Mucosa of gallbladder (tissue), 1 donor: ENCODE measurements at regions not wholly inside any gene's neighbourhood (a gene's known extent, or its start where the extent isn't known, plus 50 kb on each side); places are given as distances from the start of the nearest gene placed in this dataset.

Experiments used
- DNase-seq: peaks from one replicate; pipeline ENCODE4 v3.0.0-alpha.2; 2020; ENCODE audit warnings: low spot score
- donor health status: DM: no; HTN: no; CAD: no.

DNA sequence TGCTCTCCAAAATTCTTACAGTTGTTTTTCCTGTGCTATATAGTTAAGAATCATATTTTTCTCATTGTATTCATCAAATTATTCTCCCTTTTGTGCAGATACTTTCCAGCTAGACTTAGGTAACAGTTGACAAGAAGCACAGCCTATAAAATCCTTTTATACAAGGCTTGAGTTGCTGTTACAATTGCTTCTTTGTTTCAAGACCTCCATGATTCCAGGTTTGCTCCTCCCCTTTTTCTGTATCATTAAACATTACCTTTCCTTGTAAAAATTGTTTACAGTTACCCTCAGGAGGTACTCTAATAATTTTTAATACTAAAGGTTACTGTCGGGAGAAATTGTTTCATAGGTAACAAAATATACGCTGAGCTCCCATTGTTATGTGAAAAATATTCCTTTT lies 192.3 kb upstream of the GRID2 start:
- no peak for DNase-seq

DNA sequence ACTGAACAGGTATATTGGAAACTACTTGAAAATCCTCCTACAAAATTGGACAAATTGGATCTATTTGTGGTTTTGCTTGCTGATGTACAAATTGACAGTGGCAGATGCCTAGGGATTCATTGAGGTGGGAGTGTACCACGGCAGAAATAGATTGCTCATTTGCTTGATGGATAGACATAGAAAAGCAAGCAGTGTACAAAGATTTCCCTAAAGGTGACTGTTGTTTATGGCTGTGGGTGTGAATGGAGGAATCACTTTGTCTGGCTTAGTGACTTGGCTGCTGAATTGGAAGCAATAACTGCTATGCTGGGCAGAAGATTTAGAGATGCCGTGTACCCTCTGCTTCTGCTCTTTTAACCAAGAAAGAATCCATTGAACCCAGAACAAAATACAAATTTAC lies 191.0 kb upstream of the GRID2 start:
- no peak for DNase-seq

DNA sequence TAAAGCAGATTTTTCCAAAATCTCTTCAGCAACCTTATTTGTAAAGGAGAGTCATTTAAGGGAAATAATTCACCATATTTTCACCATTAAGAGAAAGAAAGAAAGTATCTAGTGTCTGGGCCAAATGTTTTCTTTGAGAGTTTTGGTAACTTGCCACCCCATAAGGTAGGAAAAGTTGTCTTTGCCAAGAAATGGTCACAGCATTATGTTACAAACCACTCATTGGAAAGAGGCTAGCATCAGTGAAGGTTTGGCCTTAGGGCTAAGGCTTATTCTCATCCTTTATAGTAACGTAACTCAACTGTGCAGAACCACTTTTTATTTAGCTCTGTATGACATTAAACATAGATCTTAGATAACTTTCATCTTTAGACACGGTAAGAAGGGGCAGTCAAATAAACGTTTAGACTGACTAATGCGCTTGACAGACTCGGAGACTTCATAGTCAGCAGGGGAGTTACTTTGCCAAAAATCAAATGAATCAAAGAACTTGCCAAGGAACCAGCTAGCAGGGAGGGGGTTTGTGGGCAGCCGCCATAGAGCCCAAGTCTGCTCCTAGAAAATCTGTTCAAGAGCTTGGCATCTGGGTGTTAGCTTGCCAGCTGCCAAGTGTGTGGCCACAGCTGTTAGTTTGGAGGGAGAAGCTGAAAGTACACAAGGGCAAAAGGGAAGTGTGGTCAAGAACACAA lies 182.8 kb upstream of the GRID2 start:
- DNase-seq: no peak

DNA sequence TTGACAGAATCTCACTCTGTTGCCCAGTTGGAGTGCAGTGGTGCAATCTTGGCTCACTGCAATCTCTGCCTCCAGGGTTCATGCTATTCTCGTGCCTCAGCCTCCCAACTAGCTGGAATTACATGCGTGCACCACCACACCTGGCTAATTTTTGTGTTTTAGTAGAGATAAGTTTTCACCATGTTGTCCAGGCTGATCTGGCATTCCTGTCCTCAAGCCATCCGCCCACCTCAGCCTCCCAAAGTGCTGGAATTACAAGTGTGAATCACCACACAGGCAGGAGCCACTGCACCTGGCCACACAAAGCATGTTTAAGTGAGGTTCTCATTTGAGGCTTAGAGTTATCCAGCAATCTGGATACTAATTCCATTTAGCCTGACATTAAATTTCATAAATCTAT lies 180.9 kb upstream of the GRID2 start:
- no peak for DNase-seq

DNA sequence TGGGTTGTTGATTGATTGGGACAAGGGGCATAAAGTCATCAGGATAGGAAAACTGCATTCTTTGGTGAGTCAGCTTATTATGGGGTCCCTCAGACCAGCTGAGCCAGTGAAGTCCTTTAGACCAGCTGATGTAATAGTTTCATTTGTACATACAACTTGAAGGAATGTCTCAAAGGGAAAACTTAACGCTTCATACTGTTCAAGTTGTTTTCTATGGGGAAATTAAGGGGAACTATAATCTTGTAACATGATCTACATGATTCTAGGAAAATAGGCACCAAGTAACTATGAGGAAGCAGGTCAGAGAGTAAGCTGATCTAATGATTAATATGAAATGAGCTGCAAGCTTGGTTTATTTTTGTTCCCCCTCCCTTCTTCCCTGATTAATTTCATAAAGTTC lies 175.1 kb upstream of the GRID2 start:
- no peak for DNase-seq

DNA sequence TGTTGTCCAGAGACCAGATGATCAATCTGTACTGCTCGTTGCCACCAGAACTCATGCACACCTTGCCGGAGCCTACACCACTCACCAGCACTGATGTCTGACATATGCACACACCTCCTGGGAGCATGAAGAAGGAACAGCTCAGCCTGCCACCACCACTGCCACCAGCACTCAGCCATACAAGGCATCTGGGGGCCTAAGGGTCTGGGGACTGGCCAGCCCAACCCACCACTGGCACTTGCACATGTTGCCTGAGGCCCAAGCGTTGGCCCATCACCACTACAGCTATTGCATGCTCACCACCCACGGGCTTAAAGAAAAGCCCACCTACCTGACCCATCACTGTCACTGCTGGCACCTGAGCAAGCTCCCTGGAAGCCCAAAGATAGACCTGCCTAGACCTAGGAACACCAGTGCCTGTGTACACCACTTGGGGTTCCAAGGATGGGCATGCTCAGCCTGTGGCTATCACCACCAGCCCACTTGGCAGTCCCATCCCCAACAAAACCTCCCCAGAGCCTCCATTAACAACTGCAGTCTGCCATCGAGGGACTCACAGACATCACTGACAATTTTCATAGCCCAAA lies 174.3 kb upstream of the GRID2 start:
- no peak for DNase-seq

DNA sequence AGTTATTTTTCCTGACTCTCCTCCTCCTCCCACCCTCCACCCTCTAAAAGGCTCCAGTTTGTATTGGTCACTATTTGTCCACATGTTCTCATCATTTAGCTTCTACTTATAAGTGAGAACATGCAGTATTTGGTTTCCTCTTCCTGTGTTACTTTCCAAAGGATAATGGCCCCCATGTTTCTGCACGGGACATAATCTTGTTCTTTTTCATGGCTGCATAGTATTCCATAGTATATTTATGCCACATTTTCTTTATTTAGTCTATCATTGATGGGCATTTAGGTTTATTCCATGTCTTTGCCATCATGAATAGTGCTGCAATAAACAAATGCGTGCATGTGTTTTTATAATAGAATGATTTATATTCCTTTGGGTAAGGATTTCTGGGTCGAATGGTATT lies 167.3 kb upstream of the GRID2 start:
- DNase-seq: no peak

DNA sequence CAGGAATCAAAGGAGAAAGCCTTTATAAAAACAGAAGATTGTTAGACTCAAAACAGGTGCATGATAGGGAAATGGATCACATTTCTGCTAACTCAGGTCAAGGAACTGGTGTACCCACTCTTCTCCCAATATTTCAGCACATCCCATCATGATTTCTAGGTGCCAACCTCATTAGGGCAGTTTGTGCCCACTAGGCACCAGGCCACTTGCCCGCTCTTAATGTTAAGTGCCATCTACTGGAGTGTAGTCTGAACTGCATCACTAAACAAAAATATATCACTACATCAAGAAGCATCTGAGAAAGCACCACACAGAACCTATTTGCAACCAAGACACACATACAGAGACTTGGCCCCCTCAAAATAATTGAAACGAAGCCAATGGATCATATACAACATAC lies 140.4 kb upstream of the GRID2 start:
- DNase-seq: no peak

DNA sequence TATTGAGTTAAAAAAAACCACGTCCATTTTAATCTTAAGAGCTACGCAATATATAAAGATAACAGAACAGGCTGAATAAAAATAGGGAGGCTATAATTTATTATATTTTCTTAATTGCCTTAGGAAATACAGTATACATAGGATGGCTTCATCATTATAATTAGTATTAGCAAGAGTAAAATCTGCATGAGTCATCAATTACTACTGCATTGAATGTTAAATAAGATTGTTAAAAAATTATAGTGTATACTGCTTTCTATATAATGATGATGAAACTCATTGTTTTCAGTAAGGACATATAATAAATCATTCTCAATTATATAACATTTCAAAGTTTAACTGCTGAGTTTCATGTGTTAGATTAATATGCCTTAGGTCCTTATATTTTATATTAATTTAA lies 133.4 kb upstream of the GRID2 start:
- no peak for DNase-seq

DNA sequence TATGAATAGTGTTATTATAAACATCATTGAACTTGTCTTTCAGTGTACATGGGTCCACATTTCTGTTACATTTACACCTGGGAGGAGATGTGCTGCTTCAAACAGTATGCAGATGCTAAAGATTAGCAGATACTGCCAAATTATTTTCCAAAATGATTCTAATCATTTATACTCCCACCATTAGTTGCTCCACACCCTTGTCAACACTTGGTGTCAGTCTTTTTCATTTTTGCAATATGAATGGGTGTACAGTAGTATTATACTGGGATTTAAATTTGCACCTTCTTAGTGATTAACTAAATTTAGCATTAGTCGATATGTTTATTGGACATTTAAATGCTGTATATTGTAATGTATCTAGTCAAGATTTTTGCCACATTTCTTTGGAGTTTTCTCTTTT lies 131.6 kb upstream of the GRID2 start:
- no peak for DNase-seq

DNA sequence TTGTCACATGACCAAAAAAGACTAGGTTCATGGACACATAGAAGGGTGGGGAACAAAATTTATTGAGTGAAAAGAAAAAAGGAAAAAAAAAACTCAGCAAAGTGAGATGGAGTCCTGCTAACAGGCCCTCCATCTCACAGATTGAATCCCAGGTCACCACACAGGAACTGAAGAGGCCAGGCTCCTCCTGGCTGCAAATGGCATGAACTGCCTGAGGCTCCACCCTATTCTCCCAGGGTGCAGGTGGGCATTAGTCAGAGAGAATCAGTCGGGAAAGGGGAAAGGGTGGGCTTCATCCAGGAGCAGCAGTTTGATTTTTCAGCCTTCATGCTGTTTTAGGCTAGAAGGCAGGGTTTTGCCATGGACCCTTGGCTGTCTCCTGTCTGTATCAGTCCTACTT lies 128.5 kb upstream of the GRID2 start:
- DNase-seq: no peak

DNA sequence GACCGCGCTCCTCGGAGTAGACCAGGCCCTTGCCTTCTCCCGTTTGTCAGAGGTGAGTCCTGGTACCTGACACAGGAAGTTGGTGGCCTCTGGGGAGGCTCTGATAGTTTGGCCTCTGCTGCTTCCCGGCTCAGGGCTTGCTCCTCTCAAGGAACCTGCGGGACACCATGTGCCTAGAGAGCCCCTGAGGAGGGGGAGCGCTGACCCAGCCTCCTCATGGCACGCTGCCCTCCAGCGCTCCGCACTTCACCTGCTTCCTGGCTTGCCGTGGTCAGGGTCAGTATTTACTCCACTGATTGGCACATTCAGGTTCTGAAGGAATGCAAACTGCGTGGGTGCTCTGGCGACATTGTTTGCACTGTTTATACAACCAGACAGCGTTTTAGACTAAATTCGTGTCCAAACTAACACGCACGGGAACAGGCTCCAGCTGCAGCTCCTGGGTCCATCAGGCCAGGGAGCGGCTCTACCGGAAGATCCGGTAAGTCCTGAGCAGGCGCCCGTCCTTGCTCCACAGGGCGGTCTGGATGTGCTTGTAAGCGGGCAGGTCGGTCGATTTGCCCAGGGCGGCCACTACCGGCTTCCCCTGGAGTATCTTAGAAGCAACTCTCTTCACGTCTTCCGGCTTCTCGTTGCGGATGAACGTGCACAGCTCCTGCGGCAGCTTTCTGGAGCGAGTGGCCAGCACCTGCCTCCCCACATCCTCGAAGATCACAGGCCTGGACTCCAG lies 121.6 kb upstream of the GRID2 start:
- no peak for DNase-seq

DNA sequence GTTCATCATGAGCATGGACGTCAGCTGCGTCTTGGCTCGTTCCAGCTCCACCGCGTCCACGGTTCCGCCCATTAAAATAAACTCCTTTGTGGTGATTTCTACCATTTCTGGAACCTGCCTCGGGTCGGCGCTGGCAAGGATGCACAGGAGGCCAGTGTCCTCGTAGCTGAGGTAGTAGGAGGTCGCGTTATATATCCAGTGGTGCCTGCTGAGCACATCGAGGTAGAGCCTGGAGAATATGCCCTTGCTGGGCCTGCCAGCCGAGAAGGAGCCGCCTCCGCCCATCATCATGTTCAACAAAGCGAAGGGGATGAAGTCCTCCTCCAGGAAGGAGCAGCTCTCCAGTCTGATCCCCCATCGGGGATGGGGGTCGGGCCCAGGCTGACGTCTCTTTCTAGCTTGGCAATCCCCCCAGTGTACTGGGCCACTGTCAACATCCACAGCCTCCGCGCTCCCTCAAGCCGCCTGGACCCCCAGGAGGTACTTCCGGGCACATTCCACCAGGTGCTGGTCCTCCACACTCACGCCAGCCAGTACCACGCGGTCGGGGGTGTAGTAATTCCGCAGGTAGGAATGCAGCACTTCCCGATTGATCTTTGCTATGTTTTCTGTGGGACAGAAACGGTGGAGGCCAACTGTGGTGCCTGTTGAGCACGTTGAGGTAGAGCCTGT lies 120.9 kb upstream of the GRID2 start:
- DNase-seq: no peak

DNA sequence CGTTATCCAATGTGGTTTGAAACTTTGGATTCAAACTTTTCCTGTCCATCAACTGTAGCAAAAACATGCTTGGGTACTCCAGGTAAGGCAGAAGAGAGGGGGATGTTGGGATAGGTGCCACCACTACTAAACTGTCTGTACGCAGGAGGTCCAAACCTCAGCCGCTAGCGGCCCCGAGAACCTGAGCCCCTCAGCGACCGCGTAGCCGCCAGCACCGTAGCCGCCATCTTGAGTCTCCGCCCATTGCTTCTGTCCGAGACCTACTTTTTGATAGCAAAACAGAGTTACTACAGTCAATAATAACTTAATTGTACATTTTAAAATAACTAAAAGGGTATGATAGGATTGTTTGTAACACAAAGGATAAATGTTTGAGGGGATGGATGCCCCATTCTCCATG lies 119.9 kb upstream of the GRID2 start:
- DNase-seq: no peak

DNA sequence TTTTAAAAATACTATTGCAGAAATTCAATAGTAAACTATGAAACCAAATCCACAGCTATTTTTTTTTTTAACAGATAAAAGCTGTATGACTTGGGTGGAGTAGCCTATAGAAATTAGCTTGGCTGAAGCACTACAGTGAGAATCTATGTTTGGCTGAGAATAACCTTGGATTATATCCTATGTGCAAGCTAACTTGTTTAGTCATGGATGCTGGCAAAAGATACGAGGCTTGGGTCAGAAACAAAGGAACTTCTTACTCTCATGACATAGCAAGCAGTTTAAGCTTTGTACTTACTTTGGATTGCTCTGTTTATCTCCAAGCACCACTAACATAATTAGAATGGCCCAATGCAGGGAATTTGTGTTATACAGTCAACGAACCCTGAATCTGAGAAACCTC lies 119.2 kb upstream of the GRID2 start:
- DNase-seq: no peak

DNA sequence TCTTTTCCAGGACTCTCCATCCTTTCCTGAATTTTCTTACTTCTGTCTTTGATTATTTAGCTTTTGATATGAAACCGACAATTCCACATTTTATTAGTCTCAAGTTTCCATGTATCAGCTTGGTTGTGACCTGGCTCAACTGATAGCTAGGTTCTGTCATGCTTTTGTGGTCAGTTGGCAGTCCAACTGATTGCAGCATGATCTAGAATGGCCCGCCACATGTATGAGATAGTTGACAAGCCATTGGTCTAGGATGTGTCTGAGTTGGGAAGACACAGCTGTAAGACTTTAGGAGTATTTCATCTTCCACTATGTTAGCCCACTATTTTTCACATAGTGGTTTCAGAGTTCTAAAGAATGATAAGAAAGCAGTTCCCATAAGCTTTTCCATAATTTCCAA lies 117.5 kb upstream of the GRID2 start:
- no peak for DNase-seq

DNA sequence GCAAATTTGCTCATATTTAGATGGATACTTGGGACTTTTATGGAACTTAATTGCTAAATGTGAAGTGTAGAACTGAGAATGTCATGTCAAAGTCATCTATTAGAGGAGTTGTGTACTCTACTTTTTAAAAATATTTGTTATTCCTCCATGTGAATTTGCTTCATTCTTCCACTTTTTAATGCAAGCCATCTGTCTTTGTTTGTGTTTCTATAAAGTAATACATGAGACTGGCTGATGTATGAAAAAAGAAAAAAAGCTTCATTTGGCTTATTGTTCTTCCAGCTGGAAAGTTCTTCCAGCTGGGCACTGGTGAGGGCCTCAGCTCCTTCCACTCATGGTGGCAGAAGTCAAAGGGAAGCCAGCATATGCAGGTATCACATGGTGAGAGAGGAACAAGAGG lies 114.6 kb upstream of the GRID2 start:
- no peak for DNase-seq

DNA sequence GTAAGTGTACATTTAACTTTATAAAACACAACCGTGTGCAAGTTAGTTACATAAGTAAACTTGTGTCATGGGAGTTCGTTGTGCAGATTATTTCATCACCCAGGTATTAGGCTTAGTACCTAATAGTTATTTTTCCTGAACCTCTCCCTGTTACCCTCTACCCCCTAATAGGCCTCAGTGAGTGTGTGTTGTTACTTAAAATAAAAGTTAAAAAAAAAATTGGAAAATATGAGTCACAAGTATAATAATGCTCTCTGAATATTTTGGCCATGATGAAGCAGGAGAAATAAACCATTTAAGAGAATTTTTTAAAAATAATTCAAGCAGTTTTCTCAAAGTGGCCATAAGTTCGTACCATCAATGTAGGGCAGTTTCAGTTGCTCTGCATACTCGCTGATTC lies 105.1 kb upstream of the GRID2 start:
- no peak for DNase-seq

DNA sequence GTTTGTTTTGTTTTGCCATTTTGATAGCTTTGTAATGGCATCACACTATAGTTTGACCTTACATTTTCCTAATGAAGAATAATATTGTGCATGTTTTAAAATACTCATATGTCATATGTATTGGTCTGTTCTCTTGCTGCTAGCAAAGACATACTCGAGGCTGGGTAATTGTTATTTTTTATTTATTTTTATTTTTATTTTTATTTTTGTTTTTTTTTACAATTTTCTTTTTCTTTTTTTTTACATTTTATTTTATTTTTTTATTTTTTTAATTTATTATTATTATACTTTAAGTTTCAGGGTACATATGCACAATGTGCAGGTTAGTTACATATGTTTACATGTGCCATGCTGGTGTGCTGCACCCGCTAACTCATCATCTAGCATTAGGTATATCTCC lies 104.6 kb upstream of the GRID2 start:
- no peak for DNase-seq

DNA sequence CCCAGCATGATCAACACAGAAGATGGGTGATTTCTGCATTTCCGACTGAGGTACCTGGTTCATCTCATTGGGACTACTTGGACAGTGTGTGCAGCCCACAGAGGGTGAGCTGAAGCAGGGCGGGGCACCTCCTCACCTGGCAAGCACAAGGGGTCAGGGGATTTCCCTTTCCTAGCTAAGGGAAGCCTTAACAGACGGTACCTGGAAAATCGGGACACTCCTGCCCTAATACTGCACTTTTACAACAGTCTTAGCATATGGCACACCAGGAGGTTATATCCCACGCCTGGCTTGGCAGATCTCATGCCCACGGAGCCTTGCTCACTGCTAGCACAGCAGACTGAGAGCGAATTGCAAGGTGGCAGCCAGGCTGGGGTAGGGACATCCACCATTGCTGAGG lies 92.9 kb upstream of the GRID2 start:
- DNase-seq: no peak

DNA sequence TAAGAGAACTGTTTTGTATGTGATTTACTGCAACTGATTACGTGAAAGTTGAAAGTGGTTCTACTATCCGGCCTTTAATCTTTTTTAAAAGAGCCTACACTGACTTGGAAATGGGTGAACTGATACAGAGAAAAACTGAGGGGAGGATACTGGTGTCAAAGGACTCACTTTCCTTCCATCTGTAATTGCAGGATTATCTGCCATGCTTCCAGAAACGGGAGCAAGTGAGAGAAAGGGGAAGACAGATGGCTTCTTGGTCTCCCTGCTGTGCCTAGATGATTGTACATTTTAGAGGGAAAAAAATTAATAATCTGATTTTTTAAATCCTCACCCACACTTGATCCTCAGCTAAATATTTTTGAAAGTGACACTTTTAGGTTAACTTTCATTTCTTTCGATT lies 88.3 kb upstream of the GRID2 start:
- DNase-seq: no peak

DNA sequence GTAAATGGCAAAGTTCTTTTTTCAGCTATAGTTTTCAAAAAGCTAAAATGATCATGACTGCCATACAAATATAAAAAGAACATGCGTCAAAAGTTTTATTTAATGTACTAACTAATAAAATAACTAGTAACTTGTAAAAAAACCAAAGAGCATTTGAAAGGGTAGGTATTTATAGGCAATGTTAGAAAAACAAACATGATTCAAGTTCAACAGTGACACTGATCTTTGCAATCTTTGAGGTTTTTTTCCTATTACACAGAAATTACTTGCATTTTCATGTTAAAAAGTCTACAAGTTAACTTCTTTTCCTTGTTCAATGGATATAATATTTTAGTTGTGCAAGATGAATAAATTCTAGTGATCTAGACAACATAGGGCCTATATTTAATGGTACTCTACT lies 72.3 kb upstream of the GRID2 start:
- DNase-seq: no peak

DNA sequence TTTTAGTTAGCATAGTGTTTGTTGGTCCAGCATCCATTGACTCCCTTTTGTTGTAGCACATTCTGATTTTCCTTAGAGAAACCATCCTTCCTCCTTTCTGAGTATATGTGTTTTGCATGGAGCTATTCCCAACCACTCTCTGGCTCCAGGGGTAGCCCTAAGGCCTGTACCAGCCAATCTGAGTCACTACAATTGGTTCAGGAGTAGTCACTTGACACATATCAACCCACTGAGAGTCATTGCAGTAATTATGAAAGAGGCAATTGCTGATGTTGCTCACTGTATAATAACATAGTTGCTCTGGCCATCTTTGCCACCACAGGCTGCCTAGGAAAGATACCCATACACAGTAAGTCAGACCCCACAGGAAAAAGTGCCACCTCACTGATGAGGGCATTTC lies 71.2 kb upstream of the GRID2 start:
- no peak for DNase-seq
